Breast epithelium (tissue), 4 donors: ENCODE measurements at regions not wholly inside any gene's neighbourhood (a gene's known extent, or its start where the extent isn't known, plus 50 kb on each side); places are given as distances from the start of the nearest gene placed in this dataset.

Experiments
- DNase-seq, 2 donors: peaks; one replicate each; pipeline ENCODE4 v3.0.0-alpha.2; 2019; ENCODE audit warnings: low spot score in 2 of 2
- H3K27ac ChIP-seq, 2 donors: fragments of 200-600 bp; sonication (generic) in 1 of 2; one replicate each; pipeline ENCODE4 v1.5.1; 2016 to 2019; ENCODE audit warnings: mild to moderate bottlenecking in 1 of 2
- H3K27me3 ChIP-seq, 2 donors: fragments of 200-600 bp; sonication (generic) in 1 of 2; one replicate each; pipeline versions ENCODE4 v1.5.1 to v1.6.0; 2017 to 2019; ENCODE audit warnings: control low read depth in 1 of 2, mild to moderate bottlenecking in 1 of 2
- H3K36me3 ChIP-seq: fragments of 200-600 bp; one replicate; pipeline ENCODE4 v1.5.1; 2019
- H3K4me1 ChIP-seq, 2 donors: fragments of 200-600 bp; sonication (generic); one replicate each; pipeline ENCODE4 v1.5.1; 2016 to 2019; ENCODE audit warnings: control low read depth in 1 of 2
- H3K4me3 ChIP-seq, 3 donors: fragments of 200-600 bp; sonication (generic); 1 replicate in 2 of 3; 2 replicates in 1 of 3; pipeline ENCODE4 v1.5.1; 2016 to 2019; ENCODE audit warnings: mild to moderate bottlenecking in 3 of 3, moderate library complexity in 2 of 3
- H3K9me3 ChIP-seq, 2 donors: fragments of 200-600 bp; sonication (generic) in 1 of 2; one replicate each; pipeline ENCODE4 v1.5.1; 2016 to 2019; ENCODE audit warnings: control low read depth in 1 of 2
- POLR2A ChIP-seq: fragments of 450-650 bp; IDR thresholded peaks from one replicate; pipeline ENCODE4 v1.6.1; 2016; ENCODE audit warnings: antibody characterized with exemption, mild to moderate bottlenecking, moderate library complexity
- POLR2AphosphoS5 ChIP-seq, 3 donors: sonication (generic); formaldehyde crosslinking; IDR thresholded peaks; one replicate each; pipeline ENCODE4 v1.6.1; 2017; ENCODE audit warnings: antibody characterized with exemption in 3 of 3
- intact Hi-C: fragments of 100-400 bp; cut with DNase I; formaldehyde crosslinking; loops from one replicate; pipeline ENCODE4 v1.15.1; 2023; ENCODE audit warnings: low total_unique reads
- TF ChIP-seq, protein P1 (sequence below), 3 donors: fragments of 450-650 bp; IDR thresholded peaks; one replicate each; pipeline ENCODE4 v1.5.1; 2016 to 2017; ENCODE audit warnings: antibody characterized with exemption in 3 of 3, mild to moderate bottlenecking in 3 of 3, moderate library complexity in 3 of 3

DNA sequence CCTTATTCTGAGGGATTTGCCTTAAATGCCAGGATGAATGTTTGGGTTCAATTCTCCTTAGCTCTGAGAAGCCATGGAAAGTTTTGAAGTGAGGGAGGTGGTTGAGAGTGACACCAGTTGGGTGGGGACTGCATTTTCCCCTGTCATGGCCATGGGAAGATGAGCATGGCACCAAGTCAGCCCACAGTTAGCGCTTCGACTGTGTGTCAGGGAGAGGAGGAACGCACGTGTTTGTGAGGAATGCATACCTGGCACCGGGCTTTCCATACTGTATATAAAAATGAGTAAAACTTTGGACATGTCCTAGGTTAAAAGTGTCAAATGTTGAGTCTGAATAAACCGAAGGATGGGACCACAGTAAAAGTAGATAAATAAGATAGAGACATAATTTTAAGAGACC is 187.5 kb upstream of the KL start:
- no peaks in the 10 kb centered on the region for H3K4me1 ChIP-seq
- no peak overlapping the region for H3K27ac ChIP-seq
- H3K27me3 ChIP-seq = no peaks in the 10 kb centered on the region
- H3K36me3 ChIP-seq = no peaks in the 10 kb centered on the region
- H3K9me3 ChIP-seq = peaks cover 0 to under 1% of the 10 kb centered on the region in 2 donors
- DNase-seq = no peak
- H3K4me3 ChIP-seq = no peak overlapping the region
- intact Hi-C loops = no loop called here
- TF ChIP-seq, protein P1, sequence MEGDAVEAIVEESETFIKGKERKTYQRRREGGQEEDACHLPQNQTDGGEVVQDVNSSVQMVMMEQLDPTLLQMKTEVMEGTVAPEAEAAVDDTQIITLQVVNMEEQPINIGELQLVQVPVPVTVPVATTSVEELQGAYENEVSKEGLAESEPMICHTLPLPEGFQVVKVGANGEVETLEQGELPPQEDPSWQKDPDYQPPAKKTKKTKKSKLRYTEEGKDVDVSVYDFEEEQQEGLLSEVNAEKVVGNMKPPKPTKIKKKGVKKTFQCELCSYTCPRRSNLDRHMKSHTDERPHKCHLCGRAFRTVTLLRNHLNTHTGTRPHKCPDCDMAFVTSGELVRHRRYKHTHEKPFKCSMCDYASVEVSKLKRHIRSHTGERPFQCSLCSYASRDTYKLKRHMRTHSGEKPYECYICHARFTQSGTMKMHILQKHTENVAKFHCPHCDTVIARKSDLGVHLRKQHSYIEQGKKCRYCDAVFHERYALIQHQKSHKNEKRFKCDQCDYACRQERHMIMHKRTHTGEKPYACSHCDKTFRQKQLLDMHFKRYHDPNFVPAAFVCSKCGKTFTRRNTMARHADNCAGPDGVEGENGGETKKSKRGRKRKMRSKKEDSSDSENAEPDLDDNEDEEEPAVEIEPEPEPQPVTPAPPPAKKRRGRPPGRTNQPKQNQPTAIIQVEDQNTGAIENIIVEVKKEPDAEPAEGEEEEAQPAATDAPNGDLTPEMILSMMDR (IDR thresholded peaks at IDR 0.05) = no peak
- TF ChIP-seq POLR2A (no peak), POLR2AphosphoS5 (IDR thresholded peaks at IDR 0.05) (no peak)

DNA sequence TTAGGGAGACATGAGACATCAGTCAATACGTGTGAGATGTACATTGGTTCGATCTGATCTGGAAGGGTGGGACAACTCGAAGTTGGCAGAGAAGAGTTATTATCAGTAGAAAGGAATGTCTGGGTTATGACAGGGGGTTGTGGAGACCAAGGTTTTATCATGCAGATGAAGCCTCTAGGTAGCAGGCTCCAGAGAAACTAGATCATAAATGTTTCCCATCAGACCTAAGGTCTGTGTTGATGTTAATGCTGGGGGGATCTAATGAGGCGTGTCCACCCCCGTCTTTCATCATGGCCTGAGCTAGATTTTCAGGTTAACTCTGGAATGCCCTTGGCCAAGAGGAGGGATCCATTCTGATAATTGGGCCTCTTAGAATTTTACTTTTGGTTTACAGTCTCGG is 187.0 kb upstream of the KL start:
- no peak overlapping the region for H3K4me3 ChIP-seq
- TF ChIP-seq POLR2AphosphoS5 (IDR thresholded peaks at IDR 0.05) (no peak), POLR2A (no peak)
- TF ChIP-seq, protein P1 (IDR thresholded peaks at IDR 0.05) = no peak
- no peak for DNase-seq
- H3K27ac ChIP-seq = no peak overlapping the region
- H3K36me3 ChIP-seq = no peaks in the 10 kb centered on the region
- intact Hi-C loops = no loop called here
- no peaks in the 10 kb centered on the region for H3K4me1 ChIP-seq
- H3K27me3 ChIP-seq = no peaks in the 10 kb centered on the region
- peaks cover 0 to 6% of the 10 kb centered on the region in 2 donors for H3K9me3 ChIP-seq

DNA sequence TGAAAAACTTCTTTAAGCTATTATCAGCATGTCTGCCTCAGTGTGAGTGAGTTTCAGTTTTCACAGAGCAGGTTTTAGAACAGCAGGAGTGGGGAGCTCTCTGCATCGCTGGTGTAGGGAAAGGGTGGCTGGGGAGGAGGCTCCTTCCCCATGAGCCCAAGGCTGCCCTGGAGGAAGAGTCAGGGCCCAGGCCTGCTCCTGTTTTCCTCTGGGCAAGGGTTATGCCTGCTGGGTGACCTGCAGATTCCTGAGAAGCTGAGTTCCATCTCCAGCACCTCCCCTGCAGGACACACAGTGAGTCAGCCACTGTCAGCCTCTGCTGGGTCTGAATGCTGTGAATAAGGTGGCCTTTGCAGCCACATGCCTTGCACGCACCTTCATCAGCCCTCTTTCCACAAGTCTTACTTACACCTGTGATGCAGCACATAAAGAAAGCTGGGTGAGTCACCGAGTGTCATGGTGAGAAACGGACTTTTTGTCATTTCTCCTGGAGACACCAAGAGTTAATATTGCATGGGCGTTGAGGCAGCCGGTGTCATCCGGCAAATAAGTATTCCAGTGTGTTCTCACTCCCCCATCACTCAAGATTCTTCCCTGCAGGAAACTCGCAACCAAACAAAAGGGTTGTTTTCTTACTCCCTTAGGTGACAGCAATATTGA is 186.4 kb upstream of the KL start:
- H3K27me3 ChIP-seq = no peaks in the 10 kb centered on the region
- H3K27ac ChIP-seq = peak overlapping the region in 1 of 2 donors; percentile 19
- intact Hi-C loops = no loop called here
- peak overlapping the region in 2 of 3 donors; percentile 5 to 8 for H3K4me3 ChIP-seq
- no peaks in the 10 kb centered on the region for H3K36me3 ChIP-seq
- no peak for DNase-seq
- TF ChIP-seq, protein P1 (IDR thresholded peaks at IDR 0.05) = no peak
- no peak for TF ChIP-seq POLR2A
- no peak for TF ChIP-seq POLR2AphosphoS5 (IDR thresholded peaks at IDR 0.05)
- H3K4me1 ChIP-seq = no peaks in the 10 kb centered on the region
- H3K9me3 ChIP-seq = peaks cover 2 to 12% of the 10 kb centered on the region in 2 donors

DNA sequence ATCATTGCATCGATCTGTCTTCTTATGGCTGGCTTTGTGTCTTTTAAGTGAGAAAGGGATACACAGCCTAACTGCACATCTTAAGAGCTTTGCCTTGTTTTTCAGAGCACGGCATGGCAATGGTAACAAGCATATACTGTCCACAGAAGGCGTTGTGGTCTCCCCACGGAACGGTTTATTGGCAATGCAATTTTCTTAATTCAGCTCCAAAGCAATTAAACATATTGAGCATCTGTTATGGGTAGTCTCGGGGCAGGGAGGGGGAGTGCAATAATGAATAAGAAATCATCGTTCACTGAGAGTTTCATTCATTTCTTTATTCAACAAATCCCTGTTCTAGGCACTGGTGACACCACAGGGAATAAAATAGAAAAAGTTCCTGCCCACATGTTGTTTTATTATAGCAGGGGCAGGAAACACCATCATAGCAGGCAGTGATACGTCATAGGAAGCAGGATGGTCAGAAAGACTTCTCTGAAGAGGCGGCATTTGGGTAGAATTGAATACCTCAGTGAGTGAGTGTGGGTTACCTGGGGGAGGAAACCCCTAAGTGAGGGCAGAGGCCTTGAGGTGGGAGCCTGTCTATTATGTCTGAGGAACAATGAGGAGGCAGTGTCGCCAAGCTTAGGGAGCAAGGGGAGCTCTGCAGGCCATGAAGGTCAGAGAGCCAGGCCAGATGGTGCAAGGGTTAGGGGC is 185.7 kb upstream of the KL start:
- DNase-seq = no peak
- Histone ChIP-seq H3K36me3 (no peaks in the 10 kb centered on the region), H3K9me3 (peaks cover 5 to 19% of the 10 kb centered on the region in 2 donors), H3K4me1 (no peaks in the 10 kb centered on the region), H3K27me3 (no peaks in the 10 kb centered on the region), H3K4me3 (no peak overlapping the region), H3K27ac (no peak overlapping the region)
- TF ChIP-seq, protein P1 (IDR thresholded peaks at IDR 0.05) = no peak
- no peak for TF ChIP-seq POLR2AphosphoS5 (IDR thresholded peaks at IDR 0.05)
- TF ChIP-seq POLR2A = no peak
- intact Hi-C loops = no loop called here

DNA sequence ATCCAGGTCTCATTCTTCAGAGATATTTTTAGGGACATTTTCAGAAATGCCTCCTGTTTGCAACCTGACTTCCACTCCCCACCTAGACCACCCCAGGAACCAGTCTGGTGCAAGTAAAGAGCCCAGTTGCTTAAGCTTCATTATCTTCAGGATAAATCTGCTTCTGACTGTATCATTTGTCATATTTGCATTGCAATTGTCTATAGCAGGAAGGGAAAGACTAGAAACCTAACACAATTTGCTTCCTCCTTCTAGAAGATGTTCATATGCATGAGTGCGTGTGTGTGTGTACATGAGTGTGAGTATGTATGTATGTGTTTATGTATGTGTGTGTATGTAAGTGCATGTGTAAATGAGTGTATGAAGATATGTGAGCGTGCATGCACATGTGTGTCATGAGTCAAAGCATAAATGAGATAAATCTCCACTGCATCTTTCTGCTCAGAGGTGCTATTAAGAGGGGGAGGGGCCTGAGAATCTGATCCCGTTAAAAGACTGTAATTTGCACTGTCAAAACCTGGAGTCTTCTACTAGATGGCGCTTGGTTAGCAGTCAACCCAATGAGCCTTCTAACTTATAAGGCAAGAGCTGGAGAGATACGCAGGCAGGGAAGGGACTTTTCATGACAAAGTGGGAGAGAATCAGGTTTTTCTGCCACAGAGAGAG is 178.8 kb upstream of the KL start:
- DNase-seq = no peak
- H3K9me3 ChIP-seq = peaks cover 5 to 19% of the 10 kb centered on the region in 2 donors
- H3K36me3 ChIP-seq = no peaks in the 10 kb centered on the region
- TF ChIP-seq POLR2A (no peak), POLR2AphosphoS5 (IDR thresholded peaks at IDR 0.05) (no peak)
- TF ChIP-seq, protein P1 (IDR thresholded peaks at IDR 0.05) = no peak
- intact Hi-C loops = no loop called here
- H3K27me3 ChIP-seq = no peaks in the 10 kb centered on the region
- no peak overlapping the region for H3K4me3 ChIP-seq
- H3K27ac ChIP-seq = no peak overlapping the region
- H3K4me1 ChIP-seq = no peaks in the 10 kb centered on the region
